HCEC 1CT (cell line): ENCODE measurements at regions not wholly inside any gene's neighbourhood (a gene's known extent, or its start where the extent isn't known, plus 50 kb on each side); places are given as distances from the start of the nearest gene placed in this dataset.
"Not testable (repeated sequence)": the region's sequence is repeated elsewhere in the genome, so short reads cannot be mapped to it uniquely, and the experiment has no call there.

Experiments
- DNase-seq: peaks from one replicate; pipeline ENCODE4 v3.0.0-alpha.2; 2017

- no peak for DNase-seq
These were observed 57.7 kb downstream of the RAD51AP2 start for GRCh38 chr2:17460371-17461086.

- no peak for DNase-seq
These were observed 62.9 kb downstream of the RAD51AP2 start for GRCh38 chr2:17455343-17455742.

GRCh38 chr2:17446191-17446590, 72.0 kb downstream of the RAD51AP2 start:
- not testable (repeated sequence) for DNase-seq

GRCh38 chr2:17445744-17446143, 72.5 kb downstream of the RAD51AP2 start:
- no peak for DNase-seq

GRCh38 chr2:17442334-17442733, 75.9 kb downstream of the RAD51AP2 start:
- DNase-seq, result peak; percentile 49

- DNase-seq, result no peak
These were observed 76.5 kb downstream of the RAD51AP2 start for GRCh38 chr2:17441790-17442189.

- no peak for DNase-seq
These were observed 77.0 kb downstream of the RAD51AP2 start for GRCh38 chr2:17441055-17441771.

- no peak for DNase-seq
These were observed 87.9 kb downstream of the RAD51AP2 start for GRCh38 chr2:17430326-17430725.

GRCh38 chr2:17429130-17429529, 89.1 kb downstream of the RAD51AP2 start:
- peak; percentile 64 for DNase-seq

GRCh38 chr2:17427401-17427800, 90.8 kb downstream of the RAD51AP2 start:
- no peak for DNase-seq

GRCh38 chr2:17426743-17427142, 91.5 kb downstream of the RAD51AP2 start:
- no peak for DNase-seq

- peak; percentile 34 for DNase-seq
These were observed 96.2 kb downstream of the RAD51AP2 start for GRCh38 chr2:17422061-17422460.

- DNase-seq, result peak; percentile 97
These were observed 101.3 kb downstream of the RAD51AP2 start for GRCh38 chr2:17416884-17417391.

- no peak for DNase-seq
These were observed 105.2 kb downstream of the RAD51AP2 start for GRCh38 chr2:17413036-17413435.

- DNase-seq, result peak; percentile 64
These were observed 117.1 kb downstream of the RAD51AP2 start for GRCh38 chr2:17401096-17401495.

GRCh38 chr2:17398770-17399169, 119.5 kb downstream of the RAD51AP2 start:
- DNase-seq, result no peak

- peak; percentile 45 for DNase-seq
These were observed 129.4 kb downstream of the RAD51AP2 start for GRCh38 chr2:17388798-17389197.

GRCh38 chr2:17387591-17387990, 130.6 kb downstream of the RAD51AP2 start:
- DNase-seq, result no peak

GRCh38 chr2:17386771-17387170, 131.5 kb downstream of the RAD51AP2 start:
- no peak for DNase-seq

- DNase-seq, result no peak
These were observed 138.2 kb downstream of the RAD51AP2 start for GRCh38 chr2:17380003-17380402.

GRCh38 chr2:17375262-17375661, 143.0 kb downstream of the RAD51AP2 start:
- peak; percentile 14 for DNase-seq

GRCh38 chr2:17373741-17374140, 144.5 kb downstream of the RAD51AP2 start:
- DNase-seq, result peak; percentile 76

GRCh38 chr2:17373041-17373440, 145.2 kb downstream of the RAD51AP2 start:
- peak; percentile 66 for DNase-seq

- no peak for DNase-seq
These were observed 154.4 kb downstream of the RAD51AP2 start for GRCh38 chr2:17363846-17364245.
